NCI-H2171 (cell line): ENCODE measurements at regions not wholly inside any gene's neighbourhood (a gene's known extent, or its start where the extent isn't known, plus 50 kb on each side); places are given as distances from the start of the nearest gene placed in this dataset.
"Not testable (repeated sequence)": the region's sequence is repeated elsewhere in the genome, so short reads cannot be mapped to it uniquely, and the experiment has no call there.

Experiments used
- DNase-seq: peaks from one replicate; lab custom pipeline; 2025; lab: John Stamatoyannopoulos, UW

- DNase-seq = no peak
Measured at GRCh38 chr15:66635817-66636216, 66.2 kb upstream of the SMAD6 start.

- DNase-seq = not testable (repeated sequence)
Measured at GRCh38 chr15:66637044-66637443, 65.0 kb upstream of the SMAD6 start.

- DNase-seq = no peak
Measured at GRCh38 chr15:66638377-66638776, 63.7 kb upstream of the SMAD6 start.

GRCh38 chr15:66641485-66642315 is 60.3 kb upstream of the SMAD6 start:
- no peak for DNase-seq

GRCh38 chr15:66642514-66642913 is 59.5 kb upstream of the SMAD6 start:
- no peak for DNase-seq

- no peak for DNase-seq
Measured at GRCh38 chr15:66643033-66643432, 59.0 kb upstream of the SMAD6 start.

GRCh38 chr15:66644000-66644787 is 57.8 kb upstream of the SMAD6 start:
- no peak for DNase-seq

GRCh38 chr15:66644869-66645268 is 57.2 kb upstream of the SMAD6 start:
- DNase-seq = no peak

GRCh38 chr15:66646308-66646707 is 55.7 kb upstream of the SMAD6 start:
- DNase-seq = no peak

GRCh38 chr15:66646799-66647198 is 55.2 kb upstream of the SMAD6 start:
- DNase-seq = no peak

- no peak for DNase-seq
Measured at GRCh38 chr15:66647358-66647757, 54.7 kb upstream of the SMAD6 start.

- no peak for DNase-seq
Measured at GRCh38 chr15:66648588-66648987, 53.4 kb upstream of the SMAD6 start.

GRCh38 chr15:66649235-66649984 is 52.6 kb upstream of the SMAD6 start:
- DNase-seq = no peak

GRCh38 chr15:66650433-66650832 is 51.6 kb upstream of the SMAD6 start:
- no peak for DNase-seq

GRCh38 chr15:66651198-66651597 is 50.8 kb upstream of the SMAD6 start:
- DNase-seq = no peak

GRCh38 chr15:66651913-66652642 is 50.0 kb upstream of the SMAD6 start:
- DNase-seq = no peak
